IMR-90 (cell line): ENCODE measurements at regions not wholly inside any gene's neighbourhood (a gene's known extent, or its start where the extent isn't known, plus 50 kb on each side); places are given as distances from the start of the nearest gene placed in this dataset.

Source experiments
- ATAC-seq: fragments of 200-7000 bp; cut with Tn5 transposase; 2 replicates; pipeline ENCODE4 v1.9.1; 2020; ENCODE audit warnings: low read depth, mild to moderate bottlenecking, moderate library complexity
- BruUV-seq: library from RNA; stranded (reverse); fragments of 400-500 nt; replicated peaks from 2 replicates; lab custom pipeline; 2021; lab: Mats Ljungman, UMichigan
- CTCF ChIA-PET: fragments of 300-600 bp; formaldehyde crosslinking; extraction: SDS; loops from one replicate; lab custom pipeline; 2021; ENCODE audit warnings: antibody characterized with exemption; lab: Yijun Ruan, JAX
- POLR2A ChIA-PET: fragments of 300-600 bp; sonication (Branson Sonifier 250); formaldehyde crosslinking; loops from one replicate; lab custom pipeline; 2022; ENCODE audit warnings: antibody characterized with exemption; ENCODE audit not compliant: unreplicated experiment; lab: Charles Lee
- DNase-seq: peaks from one replicate; pipeline ENCODE4 v3.0.0; 2013
- H2AFZ ChIP-seq: replicated peaks from 2 replicates; pipeline ENCODE3; 2013; ENCODE audit warnings: low read length, mild to moderate bottlenecking; ENCODE audit not compliant: poor library complexity
- H2AK5ac ChIP-seq: 2 replicates; pipeline ENCODE4 v1.6.1; 2013; ENCODE audit warnings: low read depth, low read length, inconsistent platforms
- H2AK9ac ChIP-seq: replicated peaks from 2 replicates; pipeline ENCODE3; 2013; ENCODE audit warnings: mild to moderate bottlenecking, low read depth, low read length, moderate library complexity; ENCODE audit not compliant: poor library complexity
- H2BK120ac ChIP-seq: 2 replicates; pipeline ENCODE4 v1.6.1; 2013; ENCODE audit warnings: low read depth, low read length, inconsistent platforms
- H2BK15ac ChIP-seq: 3 replicates; pipeline ENCODE4 v1.6.1; 2013; ENCODE audit warnings: low read depth, low read length, inconsistent platforms
- H2BK20ac ChIP-seq: 2 replicates; pipeline ENCODE4 v1.6.1; 2013; ENCODE audit warnings: low read depth, mild to moderate bottlenecking, inconsistent platforms, low read length, moderate library complexity
- H2BK5ac ChIP-seq: 2 replicates; pipeline ENCODE4 v1.6.1; 2013; ENCODE audit warnings: mild to moderate bottlenecking, low read depth, low read length, inconsistent platforms; ENCODE audit not compliant: poor library complexity, severe bottlenecking
- H3K14ac ChIP-seq: replicated peaks from 2 replicates; pipeline ENCODE4 v1.6.1; 2013; ENCODE audit warnings: low read depth, low read length, inconsistent platforms
- H3K18ac ChIP-seq: 2 replicates; pipeline ENCODE4 v1.6.1; 2013; ENCODE audit warnings: low read depth, low read length, control low read depth
- H3K23ac ChIP-seq: 2 replicates; pipeline ENCODE4 v1.6.1; 2013; ENCODE audit warnings: low read depth, low read length, inconsistent platforms
- H3K27ac ChIP-seq: 2 replicates; pipeline ENCODE4 v1.5.1; 2013; ENCODE audit warnings: mild to moderate bottlenecking, control low read depth, low read length; ENCODE audit not compliant: insufficient read depth
- H3K27me3 ChIP-seq: 2 replicates; pipeline ENCODE4 v1.6.1; 2013; ENCODE audit warnings: low read length; ENCODE audit not compliant: control insufficient read depth, insufficient read depth
- H3K36me3 ChIP-seq: 2 replicates; pipeline ENCODE4 v1.6.1; 2013; ENCODE audit warnings: low read length, mixed read lengths; ENCODE audit not compliant: control insufficient read depth, insufficient read depth
- H3K4ac ChIP-seq: 2 replicates; pipeline ENCODE4 v1.6.1; 2013; ENCODE audit warnings: low read depth, low read length, inconsistent platforms
- H3K4me1 ChIP-seq: 2 replicates; pipeline ENCODE4 v1.6.1; 2013; ENCODE audit warnings: low read length, mixed read lengths; ENCODE audit not compliant: control insufficient read depth, insufficient read depth
- H3K4me2 ChIP-seq: 2 replicates; pipeline ENCODE4 v1.6.1; 2013; ENCODE audit warnings: low read depth, mild to moderate bottlenecking, control low read depth, low read length, moderate library complexity
- H3K4me3 ChIP-seq: 2 replicates; pipeline ENCODE4 v1.5.1; 2013; ENCODE audit warnings: low read depth, mild to moderate bottlenecking, control low read depth, low read length, moderate library complexity; ENCODE audit not compliant: insufficient read depth
- H3K56ac ChIP-seq: 2 replicates; pipeline ENCODE4 v1.6.1; 2013; ENCODE audit warnings: low read length, inconsistent platforms; ENCODE audit not compliant: insufficient read depth; ENCODE audit errors: extremely low read depth
- H3K79me1 ChIP-seq, 2 experiments: 2 replicates each; pipeline ENCODE4 v1.6.1; 2013; ENCODE audit warnings: low read length in 2 of 2, inconsistent platforms in 1 of 2, low read depth in 1 of 2
- H3K9ac ChIP-seq: 2 replicates; pipeline ENCODE4 v1.6.1; 2013; ENCODE audit warnings: low read depth, low read length, control low read depth
- H3K9me1 ChIP-seq: 2 replicates; pipeline ENCODE4 v1.6.1; 2013; ENCODE audit warnings: low read length, inconsistent platforms; ENCODE audit not compliant: insufficient read depth
- H3K9me3 ChIP-seq: 2 replicates; pipeline ENCODE4 v1.6.1; 2013; ENCODE audit warnings: low read length; ENCODE audit not compliant: control insufficient read depth, insufficient read depth
- H4K20me1 ChIP-seq: 2 replicates; pipeline ENCODE4 v1.6.1; 2013; ENCODE audit warnings: low read length, inconsistent platforms; ENCODE audit not compliant: insufficient read depth
- H4K5ac ChIP-seq: 2 replicates; pipeline ENCODE4 v1.6.1; 2013; ENCODE audit warnings: mild to moderate bottlenecking, low read depth, low read length, control low read depth
- H4K8ac ChIP-seq, 2 experiments: 2 replicates each; pipeline ENCODE4 v1.6.1; 2013; ENCODE audit warnings: low read depth in 2 of 2, low read length in 2 of 2, control low read depth in 1 of 2, inconsistent platforms in 1 of 2
- H4K91ac ChIP-seq: 2 replicates; pipeline ENCODE4 v1.6.1; 2013; ENCODE audit warnings: low read depth, low read length, inconsistent platforms; ENCODE audit not compliant: insufficient read depth
- BHLHE40 ChIP-seq: fragments of 150-350 bp; IDR thresholded peaks from 2 replicates; pipeline ENCODE4 v1.6.1; 2016; ENCODE audit warnings: mild to moderate bottlenecking, low read depth, low read length
- CEBPB ChIP-seq: IDR thresholded peaks from 2 replicates; pipeline ENCODE4 v1.6.1; 2012; ENCODE audit warnings: low read depth, low read length, improper control_type of control experiment
- CHD1 ChIP-seq: IDR thresholded peaks from 2 replicates; pipeline ENCODE4 v1.6.1; 2012; ENCODE audit warnings: low read depth, low read length, improper control_type of control experiment
- FOS ChIP-seq: fragments of 150-350 bp; IDR thresholded peaks from 2 replicates; pipeline ENCODE4 v1.6.1; 2016; ENCODE audit warnings: low read depth, low read length
- MAFK ChIP-seq: IDR thresholded peaks from 2 replicates; pipeline ENCODE4 v1.6.1; 2012; ENCODE audit warnings: low read depth, low read length, improper control_type of control experiment
- MAZ ChIP-seq: IDR thresholded peaks from 2 replicates; pipeline ENCODE4 v1.6.1; 2012; ENCODE audit warnings: low read depth, mild to moderate bottlenecking, low read length, improper control_type of control experiment, moderate library complexity, borderline replicate concordance
- MXI1 ChIP-seq: IDR thresholded peaks from 2 replicates; pipeline ENCODE4 v1.6.1; 2012; ENCODE audit warnings: low read depth, mild to moderate bottlenecking, low read length, moderate library complexity, borderline replicate concordance
- NFE2L2 ChIP-seq: fragments of 150-350 bp; IDR thresholded peaks from 2 replicates; pipeline ENCODE4 v1.6.1; 2016; ENCODE audit warnings: low read depth, mild to moderate bottlenecking, low read length
- POLR2A ChIP-seq: IDR thresholded peaks from 2 replicates; pipeline ENCODE4 v1.6.1; 2012; ENCODE audit warnings: mild to moderate bottlenecking, low read depth, low read length
- RAD21 ChIP-seq: IDR thresholded peaks from 2 replicates; pipeline ENCODE4 v1.6.1; 2012; ENCODE audit warnings: low read length, improper control_type of control experiment
- RCOR1 ChIP-seq: IDR thresholded peaks from 2 replicates; pipeline ENCODE4 v1.6.1; 2012; ENCODE audit warnings: mild to moderate bottlenecking, low read length, improper control_type of control experiment; ENCODE audit not compliant: insufficient replicate concordance
- RFX5 ChIP-seq: IDR thresholded peaks from 2 replicates; pipeline ENCODE4 v1.8.0; 2012; ENCODE audit warnings: low read depth, mild to moderate bottlenecking, low read length, moderate library complexity
- SMC3 ChIP-seq: fragments of 150-350 bp; IDR thresholded peaks from 2 replicates; pipeline ENCODE4 v1.6.1; 2016; ENCODE audit warnings: low read depth, mild to moderate bottlenecking, antibody characterized with exemption, low read length, moderate library complexity
- dilution Hi-C: fragments of 300-500 bp; cut with HindIII; formaldehyde crosslinking; loops from one replicate; pipeline ENCODE4 v1.14.3; 2018; ENCODE audit warnings: low sequenced_read_pairs; ENCODE audit not compliant: unreplicated experiment
- in situ Hi-C: fragments of 300-500 bp; cut with MboI; formaldehyde crosslinking; loops from 3 replicates; pipeline ENCODE4 v1.14.3; 2019; ENCODE audit warnings: low sequenced_read_pairs, inconsistent platforms, mixed read lengths
- intact Hi-C: fragments of 100-400 bp; cut with micrococcal nuclease; formaldehyde crosslinking; loops from 2 replicates; pipeline ENCODE4 v1.10.0; 2022
- TF ChIP-seq, protein P1 (sequence below): fragments of 150-350 bp; IDR thresholded peaks from 2 replicates; pipeline ENCODE4 v1.6.1; 2016; ENCODE audit warnings: low read depth, mild to moderate bottlenecking, low read length, moderate library complexity, borderline replicate concordance
- TF ChIP-seq, protein P2 (sequence below): conservative IDR thresholded peaks from 2 replicates; pipeline ENCODE4 v1.5.1; 2012; ENCODE audit warnings: mild to moderate bottlenecking, low read depth, low read length, improper control_type of control experiment
- TF ChIP-seq, protein P3 (sequence below): fragments of 150-350 bp; IDR thresholded peaks from 2 replicates; pipeline ENCODE4 v1.6.1; 2017; ENCODE audit warnings: mild to moderate bottlenecking, antibody characterized with exemption, low read length, low read depth

DNA sequence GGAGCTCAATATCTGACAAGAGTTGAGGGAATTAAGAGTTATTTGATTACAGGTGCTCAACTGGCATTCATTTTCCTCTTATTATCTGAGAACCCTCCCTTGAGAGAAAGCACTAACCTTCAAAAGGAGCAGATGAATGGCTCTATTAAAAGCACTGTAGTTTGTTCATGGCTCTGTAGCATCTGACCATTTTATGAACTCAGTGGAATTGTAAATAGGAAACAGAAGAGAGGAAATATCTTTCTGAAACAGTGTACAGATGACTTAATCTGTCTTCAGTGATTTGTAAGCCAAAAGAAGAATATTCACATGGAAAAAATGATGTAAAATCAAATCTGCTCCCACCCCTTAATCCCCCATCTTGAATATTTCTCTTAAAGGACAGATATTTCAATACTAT is 810.4 kb upstream of the GRAMD2B start:
- DNase-seq, result no peak

More for the DNA sequence above, 810.4 kb upstream of the GRAMD2B start:
- Histone ChIP-seq H3K9me1 (no peaks in the 10 kb centered on the region), H3K18ac (no peak overlapping the region), H3K27ac (no peak overlapping the region), H2BK20ac (no peak overlapping the region), H3K27me3 (no peaks in the 10 kb centered on the region), H2BK5ac (no peak overlapping the region), H2AK5ac (no peak overlapping the region), H4K8ac (no peak overlapping the region), H3K36me3 (no peaks in the 10 kb centered on the region), H3K4me1 (no peaks in the 10 kb centered on the region), H3K9ac (no peak overlapping the region), H3K14ac (no peak overlapping the region), H3K9me3 (no peaks in the 10 kb centered on the region), H4K91ac (no peak overlapping the region), H2AFZ (no peak overlapping the region), H3K4me3 (no peak overlapping the region), H3K23ac (no peak overlapping the region), H3K56ac (no peak overlapping the region), H3K79me1 (no peaks in the 10 kb centered on the region), H3K4me2 (no peak overlapping the region), H2AK9ac (no peak overlapping the region), H4K5ac (no peak overlapping the region), H2BK120ac (no peak overlapping the region), H2BK15ac (no peak overlapping the region), H3K4ac (no peak overlapping the region), H4K20me1 (no peaks in the 10 kb centered on the region)
- in situ Hi-C loops, result no loop called here
- BruUV-seq, result no TSS peak
- no peak for ATAC-seq
- TF ChIP-seq BHLHE40 (no peak), CEBPB (no peak), NFE2L2 (no peak), CHD1 (no peak), SMC3 (no peak), MAFK (no peak), RFX5 (no peak), RCOR1 (no peak), MAZ (no peak), POLR2A (no peak), FOS (no peak), RAD21 (no peak), MXI1 (no peak)
- TF ChIP-seq, protein P1, sequence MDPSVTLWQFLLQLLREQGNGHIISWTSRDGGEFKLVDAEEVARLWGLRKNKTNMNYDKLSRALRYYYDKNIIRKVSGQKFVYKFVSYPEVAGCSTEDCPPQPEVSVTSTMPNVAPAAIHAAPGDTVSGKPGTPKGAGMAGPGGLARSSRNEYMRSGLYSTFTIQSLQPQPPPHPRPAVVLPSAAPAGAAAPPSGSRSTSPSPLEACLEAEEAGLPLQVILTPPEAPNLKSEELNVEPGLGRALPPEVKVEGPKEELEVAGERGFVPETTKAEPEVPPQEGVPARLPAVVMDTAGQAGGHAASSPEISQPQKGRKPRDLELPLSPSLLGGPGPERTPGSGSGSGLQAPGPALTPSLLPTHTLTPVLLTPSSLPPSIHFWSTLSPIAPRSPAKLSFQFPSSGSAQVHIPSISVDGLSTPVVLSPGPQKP, result no peak
- TF ChIP-seq, protein P2, sequence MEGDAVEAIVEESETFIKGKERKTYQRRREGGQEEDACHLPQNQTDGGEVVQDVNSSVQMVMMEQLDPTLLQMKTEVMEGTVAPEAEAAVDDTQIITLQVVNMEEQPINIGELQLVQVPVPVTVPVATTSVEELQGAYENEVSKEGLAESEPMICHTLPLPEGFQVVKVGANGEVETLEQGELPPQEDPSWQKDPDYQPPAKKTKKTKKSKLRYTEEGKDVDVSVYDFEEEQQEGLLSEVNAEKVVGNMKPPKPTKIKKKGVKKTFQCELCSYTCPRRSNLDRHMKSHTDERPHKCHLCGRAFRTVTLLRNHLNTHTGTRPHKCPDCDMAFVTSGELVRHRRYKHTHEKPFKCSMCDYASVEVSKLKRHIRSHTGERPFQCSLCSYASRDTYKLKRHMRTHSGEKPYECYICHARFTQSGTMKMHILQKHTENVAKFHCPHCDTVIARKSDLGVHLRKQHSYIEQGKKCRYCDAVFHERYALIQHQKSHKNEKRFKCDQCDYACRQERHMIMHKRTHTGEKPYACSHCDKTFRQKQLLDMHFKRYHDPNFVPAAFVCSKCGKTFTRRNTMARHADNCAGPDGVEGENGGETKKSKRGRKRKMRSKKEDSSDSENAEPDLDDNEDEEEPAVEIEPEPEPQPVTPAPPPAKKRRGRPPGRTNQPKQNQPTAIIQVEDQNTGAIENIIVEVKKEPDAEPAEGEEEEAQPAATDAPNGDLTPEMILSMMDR, result no peak
- TF ChIP-seq, protein P3, sequence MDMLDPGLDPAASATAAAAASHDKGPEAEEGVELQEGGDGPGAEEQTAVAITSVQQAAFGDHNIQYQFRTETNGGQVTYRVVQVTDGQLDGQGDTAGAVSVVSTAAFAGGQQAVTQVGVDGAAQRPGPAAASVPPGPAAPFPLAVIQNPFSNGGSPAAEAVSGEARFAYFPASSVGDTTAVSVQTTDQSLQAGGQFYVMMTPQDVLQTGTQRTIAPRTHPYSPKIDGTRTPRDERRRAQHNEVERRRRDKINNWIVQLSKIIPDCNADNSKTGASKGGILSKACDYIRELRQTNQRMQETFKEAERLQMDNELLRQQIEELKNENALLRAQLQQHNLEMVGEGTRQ, result no peak
- intact Hi-C loops, result no loop called here
- ChIA-PET POLR2A (no interaction called here), CTCF (interaction anchor here (1.5 kb wide), 1 partner anchor 9 kb away, joined by 3 read pairs; no protein-coding TSS in a partner anchor)
- dilution Hi-C loops, result no loop called here
